ENCODE measurements at regions not wholly inside any gene's neighbourhood (a gene's known extent, or its start where the extent isn't known, plus 50 kb on each side); places are given as distances from the start of the nearest gene placed in this dataset.

- TF ChIP-seq CTCF (IDR thresholded peaks at IDR 0.05 in 8 of 11, conservative IDR thresholded peaks at IDR 0.05 in 3 of 11) = no peak
- no peak for TF ChIP-seq POLR2AphosphoS5 (IDR thresholded peaks at IDR 0.05)
These were observed 1415.1 kb upstream of the PRMT6 start for GRCh38 chr1:105641407-105641806.
